ENCODE measurements at regions not wholly inside any gene's neighbourhood (a gene's known extent, or its start where the extent isn't known, plus 50 kb on each side); places are given as distances from the start of the nearest gene placed in this dataset.

GRCh38 chr16:50909831-50910735 is 168.2 kb downstream of the CYLD start:
- no peak for TF ChIP-seq CTCF (IDR thresholded peaks at IDR 0.05)
- Histone ChIP-seq H3K27me3 (peaks cover 5% of the 10 kb centered on the region), H3K9me3 (no peaks in the 10 kb centered on the region), H3K4me3 (no peak overlapping the region), H3K27ac (no peak overlapping the region), H3K4me1 (no peaks in the 10 kb centered on the region), H3K36me3 (no peaks in the 10 kb centered on the region)
- no peak for DNase-seq
- intact Hi-C loops (cut with DNase I), result no loop called here
- no peak for ATAC-seq

GRCh38 chr16:50908468-50908867 is 166.6 kb downstream of the CYLD start:
- no peaks in the 10 kb centered on the region for H3K9me3 ChIP-seq
- no peak overlapping the region for H3K4me3 ChIP-seq
- intact Hi-C loops (cut with DNase I), result no loop called here
- ATAC-seq, result no peak
- H3K36me3 ChIP-seq, result no peaks in the 10 kb centered on the region
- peaks cover 5% of the 10 kb centered on the region for H3K27me3 ChIP-seq
- H3K4me1 ChIP-seq, result no peaks in the 10 kb centered on the region
- no peak for DNase-seq
- TF ChIP-seq CTCF (IDR thresholded peaks at IDR 0.05), result no peak
- H3K27ac ChIP-seq, result no peak overlapping the region

DNA sequence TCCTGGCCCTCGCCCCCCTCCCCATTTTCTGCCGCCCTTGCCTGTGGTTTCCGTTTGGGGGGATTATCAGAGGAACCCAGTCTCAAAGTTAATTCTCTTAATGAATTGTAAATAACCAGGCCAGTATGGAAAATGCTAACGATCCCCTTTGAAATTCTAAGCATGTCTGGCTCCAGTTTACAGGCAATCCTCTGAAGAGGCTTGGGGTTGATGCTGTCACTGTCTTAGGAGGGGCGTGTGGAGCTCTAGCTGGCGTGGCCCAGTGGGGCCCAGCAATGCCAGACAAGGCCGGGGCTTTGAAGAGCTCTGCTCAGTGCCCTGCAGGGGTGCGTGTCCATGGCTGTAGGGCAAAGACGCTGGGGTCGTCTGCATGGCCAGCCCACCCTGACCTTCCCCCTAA is 164.6 kb downstream of the CYLD start:
- ATAC-seq, result no peak
- Histone ChIP-seq H3K27ac (no peak overlapping the region), H3K4me3 (no peak overlapping the region), H3K9me3 (no peaks in the 10 kb centered on the region), H3K27me3 (no peaks in the 10 kb centered on the region), H3K4me1 (no peaks in the 10 kb centered on the region), H3K36me3 (no peaks in the 10 kb centered on the region)
- no peak for DNase-seq
- TF ChIP-seq CTCF (IDR thresholded peaks at IDR 0.05), result no peak
- intact Hi-C loops (cut with DNase I), result no loop called here

DNA sequence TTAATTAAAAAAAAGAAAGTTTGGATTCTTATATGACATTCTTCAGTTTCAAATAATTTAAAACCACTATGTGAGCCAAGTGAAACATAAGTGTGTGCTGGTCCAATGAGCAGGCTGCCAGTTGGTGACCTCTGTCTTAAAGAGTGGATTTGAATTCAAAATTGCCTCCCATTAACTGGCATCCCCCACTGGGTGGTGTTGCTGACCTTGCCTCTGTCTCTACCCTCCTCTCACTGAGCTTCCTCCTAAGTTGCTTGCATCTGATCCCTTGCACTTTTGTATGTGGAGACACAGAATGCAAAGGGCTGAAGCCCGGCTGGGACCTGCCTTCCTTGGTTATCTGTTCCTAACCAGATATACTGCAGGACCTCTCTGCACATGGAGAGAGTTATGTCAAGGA is 160.6 kb downstream of the CYLD start:
- no peak overlapping the region for H3K27ac ChIP-seq
- no peaks in the 10 kb centered on the region for H3K36me3 ChIP-seq
- DNase-seq (no peak), ATAC-seq (no peak)
- no peaks in the 10 kb centered on the region for H3K4me1 ChIP-seq
- no peaks in the 10 kb centered on the region for H3K27me3 ChIP-seq
- no peaks in the 10 kb centered on the region for H3K9me3 ChIP-seq
- intact Hi-C loops (cut with DNase I), result no loop called here
- H3K4me3 ChIP-seq, result no peak overlapping the region
- no peak for TF ChIP-seq CTCF (IDR thresholded peaks at IDR 0.05)

DNA sequence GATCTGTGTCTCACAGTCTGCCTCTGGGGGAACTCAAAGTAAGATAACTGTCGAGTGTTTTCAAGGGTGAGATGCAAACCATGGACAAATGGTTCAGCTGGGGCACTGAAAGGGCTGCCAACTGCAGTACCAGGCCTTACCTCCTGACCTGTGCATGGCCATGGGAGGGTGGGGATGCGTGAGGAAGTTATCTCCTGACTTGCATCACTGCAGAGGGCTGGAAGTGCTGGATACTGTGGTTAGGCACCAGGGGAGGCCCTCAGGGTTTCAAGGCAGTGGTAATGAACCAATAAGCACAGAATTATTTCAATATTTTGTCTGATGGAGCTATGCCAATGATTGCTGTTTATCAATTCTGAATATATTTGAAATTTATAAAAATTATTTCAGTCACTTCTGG is 159.2 kb downstream of the CYLD start:
- intact Hi-C loops (cut with DNase I), result no loop called here
- Histone ChIP-seq H3K27me3 (no peaks in the 10 kb centered on the region), H3K36me3 (no peaks in the 10 kb centered on the region), H3K4me3 (no peak overlapping the region), H3K9me3 (no peaks in the 10 kb centered on the region), H3K27ac (no peak overlapping the region), H3K4me1 (no peaks in the 10 kb centered on the region)
- DNase-seq (no peak), ATAC-seq (peak; percentile 22)
- TF ChIP-seq CTCF (IDR thresholded peaks at IDR 0.05), result no peak
